ENCODE measurements at regions not wholly inside any gene's neighbourhood (a gene's known extent, or its start where the extent isn't known, plus 50 kb on each side); places are given as distances from the start of the nearest gene placed in this dataset.

- DNase-seq, result no peak
Observed at GRCh38 chr4:149931431-149931830, 115.8 kb upstream of the IQCM start.

- DNase-seq, result no peak
Observed at GRCh38 chr4:149932188-149932587, 116.5 kb upstream of the IQCM start.

GRCh38 chr4:149933120-149933519 lies 117.5 kb upstream of the IQCM start:
- DNase-seq, result no peak

GRCh38 chr4:149933883-149934282 lies 118.2 kb upstream of the IQCM start:
- no peak for DNase-seq

- DNase-seq, result no peak
Observed at GRCh38 chr4:149949381-149949780, 128.9 kb upstream of the DCLK2 start.

- DNase-seq, result peak; percentile 15
Observed at GRCh38 chr4:149951152-149951900, 126.9 kb upstream of the DCLK2 start.

DNA sequence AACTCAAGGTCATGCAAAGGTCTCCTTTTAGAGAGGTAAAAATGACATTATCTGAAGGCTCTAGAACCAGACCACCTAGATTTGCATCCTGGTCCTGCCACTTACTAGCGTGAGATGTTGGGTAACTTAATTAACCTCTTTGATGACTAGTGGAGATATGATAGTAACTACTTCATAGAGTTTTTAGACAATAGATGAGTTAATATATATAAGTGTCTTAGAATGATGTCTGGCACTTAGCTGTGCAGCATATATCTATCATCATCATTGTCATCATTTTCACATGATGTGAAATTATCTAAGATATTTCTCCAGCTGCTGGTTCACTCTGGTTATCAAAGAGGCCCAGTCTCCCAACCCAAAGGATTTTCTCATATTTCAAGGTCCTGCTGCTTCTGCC lies 126.1 kb upstream of the DCLK2 start:
- DNase-seq, result no peak

- peak; percentile 1 for DNase-seq
Observed at GRCh38 chr4:149952716-149953115, 125.5 kb upstream of the DCLK2 start.

- DNase-seq, result no peak
Observed at GRCh38 chr4:149955780-149956390, 122.4 kb upstream of the DCLK2 start.

DNA sequence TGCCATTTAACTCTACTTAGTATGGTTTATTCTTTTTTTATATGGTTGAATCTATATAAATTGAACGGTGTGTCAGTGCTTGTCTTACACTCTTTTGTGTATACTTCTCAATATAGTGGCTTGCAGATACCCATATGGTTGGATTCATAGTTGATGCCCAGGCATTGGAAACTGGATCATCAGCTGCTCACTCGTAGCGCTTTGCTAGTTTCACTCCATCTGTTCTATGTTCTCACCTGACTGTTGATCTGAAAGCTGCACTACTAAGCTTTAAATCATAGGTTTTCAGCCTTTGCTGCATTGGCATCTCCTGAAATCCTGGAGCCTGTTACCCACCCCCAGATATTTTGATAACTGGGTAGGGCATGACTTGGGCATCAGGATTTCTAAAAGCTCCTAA lies 121.6 kb upstream of the DCLK2 start:
- DNase-seq, result no peak

- no peak for DNase-seq
Observed at GRCh38 chr4:149961876-149962597, 116.2 kb upstream of the DCLK2 start.

DNA sequence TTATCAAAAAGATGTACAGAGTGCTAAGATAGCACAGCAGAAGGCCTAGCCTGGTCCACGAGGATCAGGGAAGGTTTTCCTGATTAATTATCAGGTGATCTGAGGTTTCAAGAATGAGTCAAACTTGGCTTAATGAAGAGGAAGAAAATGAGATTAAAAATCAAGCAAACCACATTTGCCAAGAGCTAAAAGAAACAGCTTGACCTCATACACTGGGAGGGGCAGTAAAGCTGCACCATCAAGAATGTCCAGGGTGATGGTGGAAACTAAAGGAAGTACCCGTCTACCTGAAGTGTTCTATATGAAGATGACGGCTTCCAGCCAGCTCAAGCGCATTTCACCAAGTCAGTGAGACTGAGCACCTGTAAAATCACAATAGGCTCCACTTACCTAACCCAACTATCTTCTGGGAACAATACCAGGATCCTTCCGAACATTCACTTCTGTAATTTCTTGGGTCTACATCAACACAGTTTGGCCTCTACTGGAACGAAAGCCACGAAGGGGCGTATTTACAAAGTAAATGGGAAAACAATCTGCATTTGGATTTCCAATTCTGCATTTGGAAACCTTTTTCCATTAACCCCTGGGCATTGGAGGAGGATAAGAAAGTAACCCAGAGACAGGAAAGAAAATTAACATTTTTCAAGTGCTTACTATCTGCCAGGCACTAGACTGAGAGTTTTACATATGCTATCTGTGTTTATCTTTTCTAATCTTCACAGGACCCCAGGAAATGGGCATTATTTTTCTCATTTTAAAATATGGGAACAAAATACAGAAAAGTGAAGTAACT lies 114.0 kb upstream of the DCLK2 start:
- no peak for DNase-seq

- DNase-seq, result no peak
Observed at GRCh38 chr4:149965206-149965605, 113.0 kb upstream of the DCLK2 start.

GRCh38 chr4:149972407-149972806 lies 105.8 kb upstream of the DCLK2 start:
- no peak for DNase-seq

GRCh38 chr4:149973181-149973580 lies 105.1 kb upstream of the DCLK2 start:
- DNase-seq, result no peak

GRCh38 chr4:149975172-149975571 lies 103.1 kb upstream of the DCLK2 start:
- no peak for DNase-seq

DNA sequence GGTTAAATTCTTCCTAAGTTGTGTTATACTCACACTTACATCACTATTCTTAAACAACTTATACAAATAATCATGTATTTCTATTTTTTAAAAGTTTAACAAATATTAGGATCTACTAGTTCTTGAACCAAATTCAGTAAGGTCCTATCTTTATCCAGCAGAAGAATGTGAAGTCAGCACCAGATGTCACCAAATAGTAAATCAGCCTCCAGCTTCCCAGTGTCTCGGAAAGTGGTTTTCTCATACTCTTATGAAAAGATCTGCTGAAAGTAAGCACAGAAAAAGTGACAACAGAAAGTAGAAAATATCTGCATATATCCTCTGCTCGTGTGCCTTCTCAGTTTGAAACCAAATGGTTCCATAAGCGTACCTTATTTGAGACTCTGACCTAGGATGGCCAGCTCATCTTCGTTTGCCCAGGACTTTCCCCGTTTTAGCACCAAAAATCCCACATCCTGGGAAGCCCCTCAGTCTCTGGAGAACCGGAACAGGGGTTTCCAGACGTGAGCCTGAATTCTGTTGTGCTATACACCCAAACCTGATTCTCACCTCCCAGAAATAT lies 98.0 kb upstream of the DCLK2 start:
- DNase-seq, result no peak

- peak; percentile 56 for DNase-seq
Observed at GRCh38 chr4:149980941-149981340, 97.3 kb upstream of the DCLK2 start.

DNA sequence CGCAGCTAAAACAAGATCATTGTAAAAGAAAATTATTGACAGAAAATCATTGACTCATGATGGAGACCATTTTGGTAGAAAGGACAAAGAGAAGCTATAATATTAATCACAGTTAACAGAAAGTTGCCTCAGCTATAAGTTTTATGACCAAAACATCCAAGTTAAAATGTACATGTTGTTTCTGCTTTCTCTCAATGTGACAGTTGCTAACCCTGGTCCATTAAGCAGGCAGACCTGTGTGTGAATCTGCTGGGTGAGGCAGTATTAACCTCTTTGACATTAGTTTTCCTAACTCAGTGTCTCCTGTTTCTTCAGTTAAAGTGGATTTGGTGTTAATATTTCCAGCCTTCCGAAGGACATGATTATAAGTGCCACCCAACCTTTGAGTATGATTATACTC lies 94.8 kb upstream of the DCLK2 start:
- no peak for DNase-seq

- DNase-seq, result no peak
Observed at GRCh38 chr4:149983931-149984330, 94.3 kb upstream of the DCLK2 start.

GRCh38 chr4:149985981-149986380 lies 92.3 kb upstream of the DCLK2 start:
- no peak for DNase-seq

DNA sequence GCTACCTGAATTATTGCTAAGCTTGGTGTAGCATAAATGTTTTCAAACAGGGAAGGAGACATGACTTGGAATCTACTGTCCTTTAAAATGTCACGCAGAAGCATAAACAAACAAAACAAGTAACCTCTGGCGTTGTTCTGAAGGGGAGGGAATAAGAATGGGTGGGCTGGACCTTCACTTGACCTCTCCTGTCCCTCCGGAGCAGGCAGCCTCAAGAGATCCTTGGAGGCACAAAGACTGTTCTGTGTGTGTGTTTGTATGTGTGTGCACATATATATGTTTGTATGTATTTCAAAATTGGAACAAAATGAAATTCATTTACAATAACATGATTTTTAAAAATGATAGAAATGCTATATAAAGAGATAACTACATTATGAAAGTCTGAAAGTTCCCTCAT lies 91.3 kb upstream of the DCLK2 start:
- no peak for DNase-seq
